HepG2 (cell line): ENCODE measurements at regions not wholly inside any gene's neighbourhood (a gene's known extent, or its start where the extent isn't known, plus 50 kb on each side); places are given as distances from the start of the nearest gene placed in this dataset.

ENCODE experiments used
- BCLAF1 ChIP-seq: fragments of 450-650 bp; IDR thresholded peaks from 2 replicates; pipeline ENCODE4 v1.6.1; 2017; ENCODE audit warnings: mild to moderate bottlenecking
- CTCF ChIP-seq: sonication (generic); formaldehyde crosslinking; IDR thresholded peaks from 2 replicates; pipeline ENCODE4 v1.5.0; 2020; ENCODE audit warnings: mild to moderate bottlenecking, missing genetic modification reagents, moderate library complexity
- FOXM1 ChIP-seq: sonication (generic); formaldehyde crosslinking; IDR thresholded peaks from 2 replicates; pipeline ENCODE4 v1.5.0; 2020; ENCODE audit warnings: missing genetic modification reagents
- KMT2A ChIP-seq: sonication (generic); formaldehyde crosslinking; IDR thresholded peaks from 2 replicates; pipeline ENCODE4 v1.4.0; 2020; ENCODE audit warnings: missing genetic modification reagents
- MTA1 ChIP-seq: sonication (generic); formaldehyde crosslinking; IDR thresholded peaks from 2 replicates; pipeline ENCODE4 v1.4.0; 2020; ENCODE audit warnings: missing genetic modification reagents, mild to moderate bottlenecking, borderline replicate concordance
- NR3C1 ChIP-seq: sonication (generic); formaldehyde crosslinking; IDR thresholded peaks from 2 replicates; pipeline ENCODE4 v1.4.0; 2020; ENCODE audit warnings: missing genetic modification reagents
- POLR2A ChIP-seq, 2 experiments: IDR thresholded peaks; 2 replicates each; pipeline ENCODE4 v1.6.1; 2011; ENCODE audit warnings: low read depth in 2 of 2, low read length in 2 of 2, mild to moderate bottlenecking in 1 of 2, moderate library complexity in 1 of 2; ENCODE audit not compliant: insufficient read depth in 1 of 2
- PRPF4 ChIP-seq: fragments of 200-400 bp; formaldehyde crosslinking; IDR thresholded peaks from 2 replicates; pipeline ENCODE4 v1.6.1; 2016; ENCODE audit warnings: low read length, low read depth; ENCODE audit not compliant: poor library complexity, severe bottlenecking
- RORA ChIP-seq: sonication (generic); formaldehyde crosslinking; IDR thresholded peaks from 2 replicates; pipeline ENCODE4 v1.5.0; 2020; ENCODE audit warnings: mild to moderate bottlenecking, missing genetic modification reagents, moderate library complexity
- ZBTB26 ChIP-seq: IDR thresholded peaks from 2 replicates; pipeline ENCODE4 v1.6.1; 2016; ENCODE audit warnings: missing compliant biosample characterization, missing genetic modification reagents, borderline replicate concordance
- ZNF558 ChIP-seq: sonication (generic); formaldehyde crosslinking; IDR thresholded peaks from 2 replicates; pipeline ENCODE4 v1.9.0; 2022; ENCODE audit warnings: mild to moderate bottlenecking, missing genetic modification reagents, borderline replicate concordance
- ZNF788 ChIP-seq: sonication (generic); formaldehyde crosslinking; IDR thresholded peaks from 2 replicates; pipeline ENCODE4 v1.5.0; 2020; ENCODE audit warnings: mild to moderate bottlenecking, missing genetic modification reagents, borderline replicate concordance
- ZSCAN31 ChIP-seq: sonication (generic); formaldehyde crosslinking; IDR thresholded peaks from 2 replicates; pipeline ENCODE4 v1.5.0; 2020; ENCODE audit warnings: low read depth, mild to moderate bottlenecking, missing genetic modification reagents

- TF ChIP-seq FOXM1 (CRISPR knock-in tag) (no peak), NR3C1 (CRISPR knock-in tag) (no peak), ZNF788 (CRISPR knock-in tag) (no peak), ZBTB26 (CRISPR knock-in tag) (no peak), KMT2A (CRISPR knock-in tag) (no peak), ZNF558 (CRISPR knock-in tag) (no peak), PRPF4 (no peak), MTA1 (CRISPR knock-in tag) (no peak), CTCF (CRISPR knock-in tag) (no peak), POLR2A (IDR thresholded peaks at IDR 0.05; ENCODE audit: insufficient read depth in 1 of 2, low read depth in 2 of 2, low read length in 2 of 2) (no peak), RORA (no peak), BCLAF1 (no peak), ZSCAN31 (CRISPR knock-in tag) (no peak)
Observed at GRCh38 chr2:160882906-160883305, 277.3 kb upstream of the TANK start.
